Fibroblast of skin of left biceps (primary cell): ENCODE measurements at regions not wholly inside any gene's neighbourhood (a gene's known extent, or its start where the extent isn't known, plus 50 kb on each side); places are given as distances from the start of the nearest gene placed in this dataset.

Source experiments
- DNase-seq, 2 experiments: peaks; one replicate each; pipeline ENCODE4 v3.0.0-alpha.2; 2013; ENCODE audit warnings: low read depth in 2 of 2

DNA sequence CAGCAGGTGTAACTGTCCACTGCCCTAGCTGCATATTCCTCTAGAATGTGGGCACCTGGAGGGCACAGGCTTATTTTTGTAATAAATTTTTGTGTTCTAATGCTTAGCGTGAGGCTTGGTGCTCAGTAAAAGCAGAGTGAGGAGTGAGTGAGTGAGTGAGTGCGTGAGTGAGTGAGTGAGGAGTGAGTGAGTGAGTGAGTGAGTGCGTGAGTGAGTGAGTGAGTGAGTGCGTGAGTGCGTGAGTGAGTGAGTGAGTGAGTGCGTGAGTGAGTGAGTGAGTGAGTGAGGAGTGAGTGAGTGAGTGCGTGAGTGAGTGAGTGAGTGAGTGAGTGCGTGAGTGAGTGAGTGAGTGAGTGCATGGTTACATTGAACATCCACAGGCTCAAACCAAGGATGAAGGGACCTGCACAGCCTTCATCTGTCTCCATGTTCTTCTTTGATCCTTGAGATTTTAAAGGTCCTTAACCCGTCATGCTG is 371.5 kb downstream of the MED10 start:
- no peak for DNase-seq

DNA sequence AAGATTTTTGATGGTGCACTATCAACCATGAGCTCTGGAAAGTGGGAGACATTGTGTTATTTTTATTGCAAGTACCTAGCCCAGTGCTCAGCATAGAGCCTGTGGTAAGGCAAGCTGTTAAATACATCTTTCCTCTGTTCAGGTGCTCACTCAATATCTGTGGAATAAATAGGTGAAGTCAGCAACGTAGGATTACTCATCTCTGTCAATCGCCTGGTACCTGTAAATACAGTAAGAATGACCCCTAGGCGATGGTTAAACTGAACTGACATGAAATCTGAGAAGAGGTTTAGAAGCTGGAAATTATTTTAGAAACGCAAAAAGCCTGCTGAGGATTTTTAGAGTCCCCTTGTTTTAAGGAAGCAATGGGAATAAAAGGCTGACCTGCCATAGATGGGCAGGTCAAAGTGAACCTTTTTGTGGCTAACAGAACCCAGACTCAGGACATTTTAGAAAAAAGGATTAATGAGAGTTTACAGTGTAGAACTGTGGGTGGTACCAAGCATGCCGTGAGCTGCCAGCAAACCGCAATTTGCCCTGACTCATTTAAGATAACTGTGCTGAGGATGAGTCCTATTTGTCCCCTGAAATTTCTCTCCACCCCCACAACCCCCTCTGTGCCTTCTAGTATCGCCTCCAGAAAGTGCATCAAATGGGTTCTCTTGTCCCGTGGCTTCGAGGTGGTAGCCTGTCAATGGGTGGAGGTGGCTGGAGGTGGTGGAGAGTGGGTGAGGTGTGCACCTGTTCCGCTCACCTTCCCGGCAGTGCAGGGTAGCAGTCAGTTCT is 375.1 kb downstream of the MED10 start:
- DNase-seq: no peak

DNA sequence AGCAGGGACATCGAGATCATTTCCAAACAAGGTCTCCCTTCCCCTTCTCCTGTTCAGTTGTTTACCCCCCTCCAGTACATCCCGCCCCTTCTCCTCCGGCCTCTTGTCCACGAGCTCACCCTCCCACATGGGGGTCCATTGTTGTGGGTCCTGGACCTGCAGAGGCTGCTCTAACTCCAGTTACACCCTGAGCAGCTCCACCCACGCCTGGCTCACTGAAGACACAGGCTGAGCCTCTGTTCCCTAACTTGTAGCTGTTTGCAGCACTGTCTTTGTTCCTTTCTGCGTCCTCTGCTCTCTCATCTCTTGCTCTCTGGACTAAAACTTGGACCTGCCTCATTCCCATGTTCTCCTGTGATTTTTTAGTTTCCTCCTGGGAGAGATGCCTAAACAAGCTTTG is 377.5 kb downstream of the MED10 start:
- no peak for DNase-seq

DNA sequence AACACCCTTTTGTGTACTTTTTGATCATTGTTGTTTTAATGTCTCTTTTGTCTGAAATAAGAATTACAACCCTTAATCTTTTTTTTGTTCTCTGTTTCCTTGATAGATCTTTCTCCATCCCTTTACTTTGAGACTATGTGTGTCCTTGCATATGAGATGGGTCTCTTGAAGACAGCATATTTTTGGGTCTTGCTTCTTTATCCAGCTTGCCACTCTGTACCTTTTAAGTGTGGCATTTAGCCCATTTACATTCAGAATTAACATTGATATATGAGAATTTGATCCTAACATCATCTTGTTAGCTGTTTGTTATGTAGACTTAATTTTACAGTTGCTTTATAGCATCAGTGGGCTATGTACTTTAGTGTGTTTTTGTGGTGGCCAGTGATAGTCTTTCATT is 382.5 kb downstream of the MED10 start:
- DNase-seq: no peak

DNA sequence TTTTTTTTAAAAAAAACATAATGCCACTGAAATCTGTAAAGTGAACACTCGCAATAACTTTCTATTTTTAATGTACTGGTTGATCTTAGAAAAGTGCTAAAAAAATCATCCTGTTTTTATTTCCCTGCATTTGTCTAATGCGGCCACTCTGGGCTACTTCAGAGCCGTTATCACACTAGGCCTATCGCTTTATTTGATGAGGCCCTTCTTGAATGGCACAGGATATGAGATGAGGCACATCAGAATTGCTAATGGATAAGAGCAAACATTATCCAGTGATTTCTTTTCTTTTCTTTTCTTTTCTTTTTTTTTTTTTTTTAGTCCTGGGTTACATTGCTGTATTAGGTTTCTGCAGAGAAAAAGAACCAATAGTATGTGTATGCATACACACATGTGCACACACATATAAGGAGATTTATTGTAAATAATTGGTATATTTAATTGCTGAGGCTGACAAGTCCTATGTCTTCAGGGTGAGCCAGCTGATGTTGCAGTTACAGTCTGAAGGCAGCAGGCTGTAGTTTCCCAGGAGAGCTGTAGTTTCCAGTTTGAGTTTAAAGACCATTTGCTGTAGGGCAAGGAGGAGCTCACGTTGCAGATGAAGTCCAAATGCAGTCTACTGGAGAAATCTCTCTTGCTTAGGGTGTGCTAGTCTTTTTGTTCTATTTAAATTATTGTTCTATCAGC is 391.7 kb downstream of the MED10 start:
- DNase-seq: no peak

DNA sequence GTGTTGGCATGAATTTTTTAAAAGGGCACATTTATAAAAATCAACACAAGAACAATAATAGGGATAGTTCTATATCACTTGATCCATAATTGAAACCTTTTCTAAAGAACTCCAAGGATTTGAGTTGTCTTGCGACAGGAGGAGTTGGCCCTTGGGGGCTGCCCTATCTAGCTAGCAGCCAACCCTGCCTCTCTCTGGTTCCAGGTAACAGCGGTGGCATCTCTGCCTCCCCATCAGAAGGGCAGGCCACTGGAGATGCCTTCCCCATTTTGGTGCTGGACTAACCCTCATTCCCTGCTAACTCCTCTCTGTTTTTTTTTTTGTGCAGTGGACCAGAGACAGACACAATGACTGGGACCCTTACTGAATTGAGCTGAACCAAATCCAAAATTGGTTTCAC is 393.0 kb downstream of the MED10 start:
- no peak for DNase-seq

DNA sequence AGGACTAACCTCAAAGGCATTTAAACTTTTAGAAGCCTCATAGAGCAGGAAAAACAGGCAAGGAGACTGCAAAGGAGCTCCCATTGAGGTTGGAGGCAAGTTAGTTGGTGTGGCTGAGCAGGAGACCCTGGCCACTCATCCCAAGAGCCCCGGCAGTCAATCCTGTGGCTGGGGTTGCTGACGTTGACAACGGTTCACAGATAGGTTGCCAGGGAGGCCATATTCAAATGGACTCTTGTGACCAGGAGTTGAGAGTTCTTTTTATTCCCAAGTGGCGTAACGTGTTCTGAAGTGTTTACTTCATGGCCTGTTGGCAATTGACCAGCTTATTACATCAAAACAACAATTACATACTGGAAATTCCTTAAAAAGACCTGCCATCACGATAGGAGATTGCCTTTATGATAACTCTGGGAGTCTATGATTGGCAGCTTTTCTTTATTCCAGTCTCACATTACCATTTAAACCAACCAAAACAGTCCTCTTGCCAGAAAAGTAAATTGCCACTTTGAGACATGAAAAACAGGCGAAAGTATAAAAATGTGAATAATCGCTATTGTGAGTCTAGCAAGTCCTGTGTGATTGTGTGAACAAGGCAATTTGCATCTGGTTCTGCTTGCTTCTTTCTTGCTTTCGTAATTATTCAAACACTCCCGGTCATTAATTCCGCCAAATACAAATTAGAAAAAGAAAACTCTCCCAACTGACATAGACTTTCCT is 394.9 kb downstream of the MED10 start:
- DNase-seq: no peak

DNA sequence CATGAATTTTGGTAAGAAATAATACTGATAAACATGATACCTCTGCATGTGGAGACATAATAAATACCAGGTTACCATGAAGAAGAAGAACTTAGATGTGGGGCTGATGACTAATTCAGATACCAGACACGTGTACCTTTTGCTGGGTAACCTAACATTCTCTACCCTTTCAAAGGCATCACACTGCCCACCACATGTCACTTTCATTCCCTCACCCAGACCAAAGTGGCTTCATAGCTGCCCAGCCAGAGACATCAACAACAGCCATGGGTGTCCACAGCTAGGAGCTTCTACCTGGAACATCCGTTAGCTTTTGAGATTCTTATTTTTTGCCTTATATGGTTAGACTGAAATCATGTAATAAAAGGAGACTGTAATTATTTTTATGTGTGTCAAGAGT is 396.8 kb downstream of the MED10 start:
- no peak for DNase-seq

DNA sequence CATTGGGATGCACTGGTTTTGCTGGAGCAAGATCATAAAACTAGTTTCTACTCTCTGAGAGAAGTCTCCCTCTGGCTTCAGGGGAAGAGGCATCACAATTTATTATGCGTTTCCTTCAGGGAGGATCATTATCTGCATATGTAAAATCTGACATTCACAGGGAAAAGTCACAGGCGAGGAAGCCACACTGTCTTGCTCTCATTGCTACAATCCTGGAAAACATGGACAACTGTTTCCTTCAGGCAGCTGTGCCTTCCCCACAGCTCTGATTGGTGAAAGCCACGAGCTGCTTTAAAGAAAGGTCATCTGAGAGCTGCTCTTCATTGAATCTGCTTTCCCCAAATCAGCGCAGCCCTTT is 397.8 kb downstream of the MED10 start:
- no peak for DNase-seq

DNA sequence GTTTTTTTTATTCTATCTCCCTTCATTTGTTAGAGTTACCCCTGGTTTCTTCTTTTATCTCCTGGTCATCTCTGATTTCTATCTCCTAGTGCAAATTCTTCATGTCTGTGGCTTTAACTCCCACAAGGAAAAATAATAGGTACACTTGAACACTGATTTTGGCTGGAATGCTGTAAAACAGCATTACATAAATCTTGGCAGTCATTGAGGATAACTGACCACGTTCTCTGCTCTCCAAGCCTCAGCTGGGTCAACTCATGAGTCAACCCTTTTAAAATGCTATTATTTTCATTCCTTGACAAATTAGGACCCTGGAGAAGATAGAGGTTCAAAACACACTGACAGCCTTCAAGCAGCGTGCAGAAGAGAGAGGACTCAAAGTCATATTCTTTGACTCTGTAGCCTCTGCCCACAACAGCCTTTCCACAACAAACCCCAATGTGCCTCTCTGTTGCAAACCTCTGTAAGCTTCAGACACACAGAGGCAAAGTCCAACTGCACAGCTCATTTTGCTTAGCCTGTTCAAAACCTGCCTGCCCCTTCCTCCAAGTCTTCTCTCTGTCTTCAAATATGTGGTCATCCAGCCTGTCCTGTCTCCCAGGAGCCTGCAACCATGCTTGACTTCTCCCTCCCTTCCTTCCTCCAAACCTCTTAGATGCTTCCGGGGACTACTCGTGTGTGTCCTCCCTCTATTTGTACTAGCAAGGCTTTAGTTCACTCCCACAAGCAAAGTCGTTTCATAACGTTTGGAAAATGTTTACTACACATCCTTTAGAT is 398.4 kb downstream of the MED10 start:
- DNase-seq: no peak

DNA sequence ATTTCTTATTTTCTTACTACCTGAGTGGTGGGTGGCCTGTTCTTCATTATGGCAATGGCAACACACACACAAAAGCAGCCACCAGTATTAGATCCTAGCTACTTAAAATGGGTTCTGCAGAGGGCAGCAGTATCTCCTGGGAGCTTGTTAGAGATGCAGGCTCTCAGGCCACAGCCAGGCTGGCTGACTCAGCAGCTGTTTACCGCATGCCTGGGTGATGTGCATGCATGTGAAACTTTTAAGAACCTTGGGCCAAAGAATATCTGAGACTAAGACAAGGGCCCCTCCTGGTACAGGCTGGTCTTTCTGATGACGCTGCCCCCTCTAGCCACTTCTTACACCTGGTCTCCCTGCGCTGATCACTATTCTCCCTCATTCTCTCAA is 399.0 kb downstream of the MED10 start:
- no peak for DNase-seq

DNA sequence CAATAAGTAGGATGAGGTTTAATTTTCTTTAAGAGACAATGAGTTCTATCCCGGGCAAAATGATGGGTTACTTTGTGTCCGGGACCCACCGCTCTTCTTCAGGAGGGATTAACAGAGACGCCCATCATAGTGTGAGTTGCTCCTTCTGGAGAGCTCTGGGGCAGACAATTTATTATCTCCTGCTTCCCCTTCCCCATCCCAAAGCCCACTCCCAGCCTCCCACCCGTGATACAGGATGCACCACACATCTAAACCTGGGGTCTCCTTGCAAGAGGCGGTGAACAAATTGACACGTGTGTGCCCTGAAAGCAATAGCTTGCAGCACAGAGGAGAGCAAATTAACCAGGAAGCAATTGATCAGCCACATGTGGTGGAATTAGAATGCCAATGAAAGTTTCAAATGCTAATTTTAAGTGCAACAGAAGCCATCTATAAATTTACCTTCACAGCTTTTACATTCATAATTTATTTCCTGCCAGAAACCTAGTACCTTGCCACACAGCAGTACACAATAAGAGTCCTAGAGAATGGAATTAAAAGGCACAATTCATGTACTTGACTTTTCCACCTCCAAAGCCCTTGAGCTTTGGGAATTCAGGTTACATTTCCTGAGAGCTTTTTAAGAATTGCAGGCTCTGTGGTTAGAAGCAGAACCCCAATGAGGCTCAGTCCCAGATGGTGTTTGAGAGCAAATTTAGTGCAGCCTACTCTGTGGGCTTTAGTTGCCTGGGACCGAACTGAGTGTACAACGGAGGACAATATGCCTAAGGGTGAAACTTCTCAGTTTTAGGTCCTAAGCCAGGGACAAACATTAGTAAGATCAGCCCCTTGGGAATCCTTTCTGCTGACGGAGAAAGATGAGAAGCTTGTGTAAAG is 399.6 kb downstream of the MED10 start:
- no peak for DNase-seq

DNA sequence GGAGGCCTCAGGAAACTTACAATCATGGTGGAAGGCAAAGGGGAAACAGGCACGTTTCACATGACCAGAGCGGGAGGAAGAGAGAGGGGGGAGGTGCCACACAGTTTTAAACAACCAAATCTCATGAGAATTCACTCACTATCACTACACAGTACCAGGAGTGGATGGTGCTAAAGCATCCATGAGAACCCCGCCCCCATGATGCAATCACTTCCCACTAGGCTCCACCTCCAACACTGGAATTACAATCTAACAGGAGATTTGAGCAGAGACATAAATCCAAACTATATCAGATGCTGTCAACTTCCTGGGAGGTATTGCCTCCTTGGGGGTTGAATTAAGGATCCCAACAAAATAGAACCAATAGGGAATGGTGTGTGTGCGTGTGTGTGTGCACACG is 407.1 kb downstream of the MED10 start:
- DNase-seq: no peak

DNA sequence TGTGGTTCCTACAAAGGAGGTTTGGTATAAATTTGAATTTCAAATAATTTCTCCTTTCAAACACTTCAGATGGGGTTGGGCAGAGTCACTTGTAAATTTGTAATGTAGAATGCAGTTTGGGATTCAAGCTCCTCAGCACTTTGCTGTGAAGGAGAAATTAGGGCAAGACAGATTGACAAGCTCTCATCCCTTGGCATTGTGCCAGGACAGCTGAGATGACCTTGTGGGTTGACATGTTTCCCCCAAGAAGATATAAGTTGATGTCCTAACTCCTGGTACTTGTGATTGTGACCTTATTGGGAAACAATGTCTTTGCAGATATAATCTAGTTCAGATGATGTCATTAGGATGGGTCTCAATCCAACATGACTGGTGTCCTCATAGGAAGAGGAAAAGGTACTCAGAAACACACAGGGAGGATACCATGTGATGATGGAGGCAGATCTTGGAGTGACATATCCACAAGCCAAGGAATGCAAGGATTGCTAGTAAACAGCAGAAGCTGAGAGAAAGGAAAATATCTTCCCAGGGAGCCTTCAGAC is 408.3 kb downstream of the MED10 start:
- DNase-seq: no peak

DNA sequence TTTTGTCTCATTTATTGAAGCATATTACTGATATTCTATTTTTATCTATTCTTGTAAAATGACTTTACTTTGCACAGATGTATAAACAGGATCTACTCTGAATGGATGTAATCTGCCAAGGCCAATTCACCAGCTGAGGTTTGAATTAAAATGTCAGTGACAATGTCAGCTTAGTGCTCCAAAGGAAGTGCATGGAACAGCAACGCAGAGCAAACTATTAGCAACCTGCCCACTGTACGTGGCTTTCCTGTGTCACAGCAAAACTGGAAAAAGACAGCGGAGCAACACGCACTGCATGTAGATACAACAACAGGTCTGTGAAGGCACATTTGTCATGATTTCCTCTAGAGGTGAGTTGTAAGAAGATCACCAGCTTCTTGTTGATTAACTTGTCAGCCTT is 409.4 kb downstream of the MED10 start:
- no peak for DNase-seq

DNA sequence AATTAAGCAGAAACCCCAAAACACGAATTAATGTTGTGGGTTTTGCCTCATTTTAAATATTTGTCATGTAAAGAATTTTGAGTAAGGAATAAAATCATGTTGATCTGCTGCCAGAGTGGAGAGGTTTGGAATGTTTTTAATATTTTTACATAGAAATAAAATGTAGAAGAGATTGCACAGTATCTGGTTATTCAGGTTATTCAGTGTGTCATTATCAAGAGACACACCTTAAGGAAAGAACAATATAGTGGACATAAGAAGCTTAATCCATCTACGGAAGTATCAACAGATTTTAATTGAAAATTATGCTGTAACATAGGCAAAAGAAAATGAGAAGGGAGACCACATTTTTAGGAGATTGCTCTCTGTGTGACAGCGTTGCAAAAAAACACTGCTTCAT is 410.4 kb downstream of the MED10 start:
- DNase-seq: no peak

DNA sequence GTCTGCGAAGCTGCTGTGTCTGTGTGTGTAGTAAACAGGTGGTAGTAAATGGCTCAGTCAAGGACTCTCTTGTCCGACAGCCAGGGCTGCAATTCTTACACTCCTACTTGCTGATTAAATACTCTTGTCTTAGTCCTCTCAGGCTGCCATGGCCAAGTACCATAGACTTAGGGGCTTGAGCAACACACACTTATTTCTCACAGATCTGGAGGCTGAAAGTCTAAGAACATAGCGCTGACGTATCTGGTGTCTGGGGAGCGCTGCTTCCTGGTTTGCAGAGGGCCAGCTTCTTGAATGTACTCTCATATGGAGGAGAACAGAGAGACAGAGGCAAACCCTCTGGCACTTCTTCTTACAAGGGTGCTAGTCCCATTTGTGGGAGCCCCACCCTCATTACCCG is 411.0 kb downstream of the MED10 start:
- DNase-seq: no peak

DNA sequence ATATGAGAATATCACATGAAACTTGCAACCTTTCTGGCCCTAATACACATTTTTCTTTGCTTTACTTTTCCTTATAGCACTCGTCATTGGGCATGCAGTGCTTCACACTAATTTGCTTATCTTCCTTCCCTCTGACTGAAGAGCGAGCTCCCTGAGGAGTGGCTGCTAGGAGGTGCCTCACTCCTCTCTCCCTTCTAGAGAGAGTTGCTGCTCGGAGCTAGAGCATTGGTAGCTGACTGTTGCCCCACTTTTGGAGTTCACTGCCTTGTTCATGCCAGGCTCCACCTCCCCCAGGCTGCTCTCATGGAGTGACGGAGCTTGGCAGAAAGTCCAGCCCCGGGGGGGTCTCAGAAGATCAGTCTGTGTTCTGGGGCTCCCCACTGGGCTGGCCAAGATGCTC is 413.2 kb downstream of the MED10 start:
- DNase-seq: no peak

DNA sequence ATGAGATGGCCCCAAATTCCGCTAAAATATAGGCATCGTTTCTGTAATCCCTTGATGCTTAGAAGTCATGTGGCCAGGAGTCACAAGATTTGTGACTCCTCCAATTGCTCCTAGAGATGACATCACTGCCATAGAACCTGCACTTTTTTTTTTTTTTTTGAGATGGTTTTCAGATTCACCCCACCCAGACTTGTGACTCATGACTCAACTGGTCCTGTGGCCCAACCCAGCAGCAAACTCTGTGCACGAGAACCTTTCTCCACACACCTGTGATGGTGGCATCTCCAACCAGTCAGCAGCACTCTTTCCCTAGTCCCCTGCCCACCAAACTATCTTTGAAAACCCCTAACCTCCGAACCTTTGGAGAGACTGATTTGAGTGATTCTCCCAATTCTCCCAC is 414.0 kb downstream of the MED10 start:
- DNase-seq: no peak

DNA sequence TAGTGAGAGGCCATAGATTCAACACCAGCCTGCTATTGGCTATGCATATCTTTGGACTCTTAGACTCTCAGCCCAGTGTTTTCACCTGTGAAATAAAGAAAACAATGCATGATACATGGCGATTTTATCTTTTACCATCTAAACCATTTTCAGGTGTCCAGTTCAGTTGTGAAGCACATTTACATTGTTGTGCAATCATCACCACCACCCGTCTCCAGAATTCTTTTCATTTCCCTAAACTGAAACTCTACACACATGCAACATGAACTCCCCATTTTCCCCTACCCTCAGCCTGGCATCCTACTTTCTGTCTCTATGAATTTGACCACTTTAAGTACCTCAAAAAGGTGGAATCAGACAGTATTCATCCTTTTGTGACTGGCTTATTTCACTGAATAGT is 420.6 kb downstream of the MED10 start:
- no peak for DNase-seq

DNA sequence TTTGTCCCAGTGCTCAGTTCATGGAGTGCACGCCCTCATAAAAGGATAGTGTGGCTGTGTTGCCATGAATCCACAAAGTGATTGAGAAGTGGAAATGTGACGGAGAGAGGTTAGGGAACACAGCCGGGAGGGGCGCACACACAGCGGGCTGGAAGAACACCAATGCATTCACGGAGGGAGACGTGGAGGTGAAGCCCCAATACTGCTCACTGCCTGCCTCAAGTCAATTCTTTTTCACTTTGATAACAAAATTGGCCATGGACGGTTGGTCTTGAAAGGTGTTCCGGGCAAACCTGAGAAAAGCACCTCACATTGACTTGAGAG is 424.1 kb downstream of the MED10 start:
- no peak for DNase-seq
